A549 (cell line): ENCODE measurements at regions not wholly inside any gene's neighbourhood (a gene's known extent, or its start where the extent isn't known, plus 50 kb on each side); places are given as distances from the start of the nearest gene placed in this dataset.

Experiments
- BHLHE40 ChIP-seq: IDR thresholded peaks from 2 replicates; pipeline ENCODE4 v1.6.1; 2012; ENCODE audit warnings: low read depth, low read length, inconsistent platforms
- CTCF ChIP-seq: fragments of >200 bp; sonication (Bioruptor Twin); formaldehyde crosslinking; IDR thresholded peaks from 3 replicates; pipeline ENCODE4 v1.5.1; 2016
- EP300 ChIP-seq, 2 experiments: fragments of >200 bp; sonication (Bioruptor Twin); formaldehyde crosslinking; IDR thresholded peaks; 2 replicates in 1 of 2; 3 replicates in 1 of 2; pipeline ENCODE4 v1.6.1; 2016 to 2017
- GATA3 ChIP-seq: IDR thresholded peaks from 2 replicates; pipeline ENCODE4 v1.6.1; 2012; ENCODE audit warnings: borderline replicate concordance
- JUNB ChIP-seq: fragments of >200 bp; sonication (Bioruptor Twin); formaldehyde crosslinking; IDR thresholded peaks from 2 replicates; pipeline ENCODE4 v1.6.1; 2016
- MAZ ChIP-seq: fragments of 150-350 bp; IDR thresholded peaks from 2 replicates; pipeline ENCODE4 v1.6.1; 2014; ENCODE audit warnings: antibody characterized with exemption, low read depth, low read length, borderline replicate concordance
- NFE2L2 ChIP-seq: fragments of 150-350 bp; conservative IDR thresholded peaks from 2 replicates; pipeline ENCODE4 v1.6.1; 2014; ENCODE audit warnings: low read length
- NR3C1 ChIP-seq: fragments of >200 bp; sonication (Bioruptor Twin); formaldehyde crosslinking; IDR thresholded peaks from 3 replicates; pipeline ENCODE4 v1.6.1; 2017
- POLR2A ChIP-seq: IDR thresholded peaks from 2 replicates; pipeline ENCODE4 v1.6.1; 2012; ENCODE audit warnings: mild to moderate bottlenecking, low read length
- RFX5 ChIP-seq: fragments of 450-650 bp; IDR thresholded peaks from 2 replicates; pipeline ENCODE4 v1.7.1; 2014; ENCODE audit warnings: antibody characterized with exemption, mild to moderate bottlenecking, moderate library complexity
- SMC3 ChIP-seq: fragments of >200 bp; sonication (Bioruptor Twin); formaldehyde crosslinking; IDR thresholded peaks from 3 replicates; pipeline ENCODE4 v1.6.1; 2018; ENCODE audit warnings: inconsistent platforms
- SREBF2 ChIP-seq: fragments of 450-650 bp; IDR thresholded peaks from 2 replicates; pipeline ENCODE4 v1.6.1; 2014; ENCODE audit warnings: mild to moderate bottlenecking, moderate library complexity

- TF ChIP-seq NR3C1 = no peak
- no peak for TF ChIP-seq JUNB
- TF ChIP-seq MAZ = no peak
- no peak for TF ChIP-seq SMC3
- TF ChIP-seq SREBF2 = no peak
- no peak for TF ChIP-seq EP300 (IDR thresholded peaks at IDR 0.05)
- no peak for TF ChIP-seq POLR2A
- TF ChIP-seq CTCF = no peak
- no peak for TF ChIP-seq RFX5
- no peak for TF ChIP-seq BHLHE40
- TF ChIP-seq NFE2L2 = no peak
- TF ChIP-seq GATA3 = no peak
Measured at GRCh38 chr2:103462712-103463111, 700.9 kb downstream of the TMEM182 start.
